PC-3 (cell line): ENCODE measurements at regions not wholly inside any gene's neighbourhood (a gene's known extent, or its start where the extent isn't known, plus 50 kb on each side); places are given as distances from the start of the nearest gene placed in this dataset.

Source experiments
- ATAC-seq: fragments of 200-7000 bp; cut with Tn5 transposase; 2 replicates; pipeline ENCODE4 v1.9.1; 2020; ENCODE audit warnings: mild to moderate bottlenecking, moderate library complexity
- BruUV-seq: library from RNA; stranded (reverse); fragments of 400-500 nt; replicated peaks from 2 replicates; lab custom pipeline; 2021; lab: Mats Ljungman, UMichigan
- CTCF ChIA-PET: fragments of 300-600 bp; sonication (Branson Sonifier 250); formaldehyde crosslinking; loops from one replicate; lab custom pipeline; 2022; ENCODE audit warnings: antibody characterized with exemption; lab: Charles Lee
- POLR2A ChIA-PET: fragments of 300-600 bp; sonication (Branson Sonifier 250); formaldehyde crosslinking; loops from one replicate; lab custom pipeline; 2022; ENCODE audit warnings: antibody characterized with exemption; ENCODE audit not compliant: unreplicated experiment; lab: Charles Lee
- DNase-seq: peaks from one replicate; pipeline ENCODE4 v3.0.0-alpha.2; 2015
- H2AFZ ChIP-seq: fragments of 300-600 bp; sonication (generic); 2 replicates; pipeline ENCODE4 v1.6.0; 2016; ENCODE audit warnings: antibody characterized with exemption, low read length
- H3F3A ChIP-seq: fragments of 300-600 bp; sonication (generic); one replicate; pipeline ENCODE4 v1.6.0; 2017; ENCODE audit warnings: antibody characterized with exemption, low read length, control low read depth, mild to moderate bottlenecking; ENCODE audit not compliant: unreplicated experiment
- H3K27ac ChIP-seq: fragments of 300-600 bp; sonication (generic); 2 replicates; pipeline ENCODE4 v1.5.1; 2016; ENCODE audit warnings: mild to moderate bottlenecking, low read length
- H3K27me3 ChIP-seq: fragments of 300-600 bp; sonication (generic); 2 replicates; pipeline ENCODE4 v1.6.1; 2016; ENCODE audit warnings: low read length, mixed read lengths
- H3K36me3 ChIP-seq: fragments of 300-600 bp; sonication (generic); 2 replicates; pipeline ENCODE4 v1.6.1; 2016; ENCODE audit warnings: low read depth, mixed run types, low read length, mixed read lengths
- H3K4me1 ChIP-seq: fragments of 300-600 bp; sonication (generic); 2 replicates; pipeline ENCODE4 v1.5.1; 2016; ENCODE audit warnings: low read length; ENCODE audit not compliant: insufficient read depth
- H3K4me2 ChIP-seq: fragments of 300-600 bp; sonication (generic); 2 replicates; pipeline ENCODE4 v1.6.0; 2016; ENCODE audit warnings: low read length
- H3K4me3 ChIP-seq: fragments of 300-600 bp; sonication (generic); 2 replicates; pipeline ENCODE4 v1.5.1; 2016; ENCODE audit warnings: mild to moderate bottlenecking, low read length, mixed read lengths
- H3K79me2 ChIP-seq: fragments of 300-600 bp; sonication (generic); 2 replicates; pipeline ENCODE4 v1.6.1; 2017; ENCODE audit warnings: low read length, mixed read lengths
- H3K9ac ChIP-seq: fragments of 300-600 bp; sonication (generic); 2 replicates; pipeline ENCODE4 v1.6.0; 2016; ENCODE audit warnings: mild to moderate bottlenecking, low read length
- H3K9me2 ChIP-seq: fragments of 300-600 bp; sonication (generic); replicated peaks from 2 replicates; pipeline ENCODE4 v1.6.1; 2016; ENCODE audit warnings: mixed run types, low read length, mixed read lengths
- H3K9me3 ChIP-seq: fragments of 300-600 bp; sonication (generic); 2 replicates; pipeline ENCODE4 v1.6.1; 2016; ENCODE audit warnings: low read length, mixed read lengths
- H4K20me1 ChIP-seq: fragments of 300-600 bp; sonication (generic); 2 replicates; pipeline ENCODE4 v1.6.1; 2016; ENCODE audit warnings: low read length, mixed read lengths
- CTCF ChIP-seq: fragments of 300-600 bp; sonication (generic); conservative IDR thresholded peaks from 2 replicates; pipeline ENCODE4 v1.5.1; 2017; ENCODE audit warnings: antibody characterized with exemption, low read depth, mild to moderate bottlenecking, low read length
- EZH2 ChIP-seq: fragments of 300-600 bp; sonication (generic); IDR thresholded peaks from one replicate; pipeline ENCODE4 v1.6.1; 2017; ENCODE audit warnings: antibody characterized with exemption, mild to moderate bottlenecking, low read length; ENCODE audit not compliant: unreplicated experiment
- EZH2phosphoT487 ChIP-seq: fragments of 300-600 bp; sonication (generic); IDR thresholded peaks from 2 replicates; pipeline ENCODE4 v1.6.1; 2018; ENCODE audit warnings: mild to moderate bottlenecking, antibody characterized with exemption, low read length, borderline replicate concordance
- intact Hi-C: fragments of 100-400 bp; cut with micrococcal nuclease; formaldehyde crosslinking; loops from 2 replicates; pipeline ENCODE4 v1.9.0; 2023

GRCh38 chr16:85561248-85562092, 51.7 kb upstream of the GSE1 start:
- H2AFZ ChIP-seq, result no peak overlapping the region
- ATAC-seq, result no peak
- DNase-seq, result no peak
- H4K20me1 ChIP-seq, result no peaks in the 10 kb centered on the region
- no peaks in the 10 kb centered on the region for H3K36me3 ChIP-seq
- H3K4me2 ChIP-seq, result no peak overlapping the region
- H3K27ac ChIP-seq, result no peak overlapping the region
- H3F3A ChIP-seq, result no peaks in the 10 kb centered on the region
- peaks cover 23% of the 10 kb centered on the region for H3K79me2 ChIP-seq
- H3K4me3 ChIP-seq, result no peak overlapping the region
- intact Hi-C loops, result no loop called here
- H3K9me2 ChIP-seq, result no peaks in the 10 kb centered on the region
- POLR2A ChIA-PET, result no interaction called here
- no TSS peak for BruUV-seq
- CTCF ChIA-PET, result no interaction called here
- no peaks in the 10 kb centered on the region for H3K9me3 ChIP-seq
- H3K27me3 ChIP-seq, result no peaks in the 10 kb centered on the region
- peaks cover 28% of the 10 kb centered on the region for H3K4me1 ChIP-seq
- H3K9ac ChIP-seq, result no peak overlapping the region
- TF ChIP-seq CTCF (no peak), EZH2phosphoT487 (no peak), EZH2 (no peak)

GRCh38 chr16:85562093-85562786, 50.9 kb upstream of the GSE1 start:
- H3F3A ChIP-seq, result no peaks in the 10 kb centered on the region
- CTCF ChIA-PET, result no interaction called here
- BruUV-seq, result no TSS peak
- H3K27ac ChIP-seq, result no peak overlapping the region
- no peaks in the 10 kb centered on the region for H3K9me2 ChIP-seq
- no peaks in the 10 kb centered on the region for H4K20me1 ChIP-seq
- DNase-seq (no peak), ATAC-seq (no peak)
- H3K27me3 ChIP-seq, result no peaks in the 10 kb centered on the region
- intact Hi-C loops, result no loop called here
- peaks cover 28% of the 10 kb centered on the region for H3K4me1 ChIP-seq
- POLR2A ChIA-PET, result no interaction called here
- H3K79me2 ChIP-seq, result peaks cover 20% of the 10 kb centered on the region
- no peak overlapping the region for H2AFZ ChIP-seq
- TF ChIP-seq EZH2phosphoT487 (no peak), EZH2 (no peak), CTCF (no peak)
- H3K9ac ChIP-seq, result no peak overlapping the region
- H3K36me3 ChIP-seq, result no peaks in the 10 kb centered on the region
- no peak overlapping the region for H3K4me2 ChIP-seq
- H3K4me3 ChIP-seq, result no peak overlapping the region
- H3K9me3 ChIP-seq, result no peaks in the 10 kb centered on the region

- no TSS peak for BruUV-seq
- no peaks in the 10 kb centered on the region for H4K20me1 ChIP-seq
- ChIA-PET POLR2A (no interaction called here), CTCF (no interaction called here)
- no peaks in the 10 kb centered on the region for H3F3A ChIP-seq
- intact Hi-C loops, result no loop called here
- peaks cover 20% of the 10 kb centered on the region for H3K79me2 ChIP-seq
- no peak overlapping the region for H3K4me2 ChIP-seq
- H3K27ac ChIP-seq, result no peak overlapping the region
- H3K27me3 ChIP-seq, result no peaks in the 10 kb centered on the region
- H3K9me3 ChIP-seq, result no peaks in the 10 kb centered on the region
- peaks cover 24% of the 10 kb centered on the region for H3K4me1 ChIP-seq
- DNase-seq (no peak), ATAC-seq (no peak)
- TF ChIP-seq EZH2phosphoT487 (no peak), CTCF (no peak), EZH2 (no peak)
- H3K9ac ChIP-seq, result no peak overlapping the region
- no peak overlapping the region for H3K4me3 ChIP-seq
- H2AFZ ChIP-seq, result no peak overlapping the region
- H3K36me3 ChIP-seq, result no peaks in the 10 kb centered on the region
- no peaks in the 10 kb centered on the region for H3K9me2 ChIP-seq
Observed at GRCh38 chr16:85563034-85563433, 50.1 kb upstream of the GSE1 start.
